ENCODE measurements at regions not wholly inside any gene's neighbourhood (a gene's known extent, or its start where the extent isn't known, plus 50 kb on each side); places are given as distances from the start of the nearest gene placed in this dataset.

DNA sequence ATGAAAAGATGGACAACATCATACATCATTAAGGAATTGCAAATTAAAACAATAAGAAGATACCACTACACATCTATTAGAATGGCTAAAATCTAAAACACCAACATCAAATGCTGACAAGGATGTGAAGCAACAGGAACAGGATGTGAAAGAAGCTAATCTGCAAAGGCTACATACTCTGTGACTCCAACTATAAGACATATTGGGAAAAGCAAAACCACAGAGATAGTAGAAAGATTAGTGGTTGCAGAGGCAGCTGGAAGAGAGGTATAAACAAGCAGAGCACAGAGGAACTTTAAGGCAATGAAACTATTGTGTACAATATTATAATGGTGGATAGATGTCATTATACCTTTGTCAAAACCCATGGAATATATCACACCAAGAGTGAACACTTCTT lies 393.7 kb upstream of the RAB6C start:
- TF ChIP-seq, protein P1, sequence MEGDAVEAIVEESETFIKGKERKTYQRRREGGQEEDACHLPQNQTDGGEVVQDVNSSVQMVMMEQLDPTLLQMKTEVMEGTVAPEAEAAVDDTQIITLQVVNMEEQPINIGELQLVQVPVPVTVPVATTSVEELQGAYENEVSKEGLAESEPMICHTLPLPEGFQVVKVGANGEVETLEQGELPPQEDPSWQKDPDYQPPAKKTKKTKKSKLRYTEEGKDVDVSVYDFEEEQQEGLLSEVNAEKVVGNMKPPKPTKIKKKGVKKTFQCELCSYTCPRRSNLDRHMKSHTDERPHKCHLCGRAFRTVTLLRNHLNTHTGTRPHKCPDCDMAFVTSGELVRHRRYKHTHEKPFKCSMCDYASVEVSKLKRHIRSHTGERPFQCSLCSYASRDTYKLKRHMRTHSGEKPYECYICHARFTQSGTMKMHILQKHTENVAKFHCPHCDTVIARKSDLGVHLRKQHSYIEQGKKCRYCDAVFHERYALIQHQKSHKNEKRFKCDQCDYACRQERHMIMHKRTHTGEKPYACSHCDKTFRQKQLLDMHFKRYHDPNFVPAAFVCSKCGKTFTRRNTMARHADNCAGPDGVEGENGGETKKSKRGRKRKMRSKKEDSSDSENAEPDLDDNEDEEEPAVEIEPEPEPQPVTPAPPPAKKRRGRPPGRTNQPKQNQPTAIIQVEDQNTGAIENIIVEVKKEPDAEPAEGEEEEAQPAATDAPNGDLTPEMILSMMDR (IDR thresholded peaks at IDR 0.05; ENCODE audit: control insufficient read depth, insufficient read depth, low read depth, low read length, missing control alignments) = no peak
- no peak for DNase-seq (ENCODE audit: low read depth)
- no peak overlapping the region for H3K4me3 ChIP-seq (ENCODE audit: control insufficient read depth, low read depth, low read length)

DNA sequence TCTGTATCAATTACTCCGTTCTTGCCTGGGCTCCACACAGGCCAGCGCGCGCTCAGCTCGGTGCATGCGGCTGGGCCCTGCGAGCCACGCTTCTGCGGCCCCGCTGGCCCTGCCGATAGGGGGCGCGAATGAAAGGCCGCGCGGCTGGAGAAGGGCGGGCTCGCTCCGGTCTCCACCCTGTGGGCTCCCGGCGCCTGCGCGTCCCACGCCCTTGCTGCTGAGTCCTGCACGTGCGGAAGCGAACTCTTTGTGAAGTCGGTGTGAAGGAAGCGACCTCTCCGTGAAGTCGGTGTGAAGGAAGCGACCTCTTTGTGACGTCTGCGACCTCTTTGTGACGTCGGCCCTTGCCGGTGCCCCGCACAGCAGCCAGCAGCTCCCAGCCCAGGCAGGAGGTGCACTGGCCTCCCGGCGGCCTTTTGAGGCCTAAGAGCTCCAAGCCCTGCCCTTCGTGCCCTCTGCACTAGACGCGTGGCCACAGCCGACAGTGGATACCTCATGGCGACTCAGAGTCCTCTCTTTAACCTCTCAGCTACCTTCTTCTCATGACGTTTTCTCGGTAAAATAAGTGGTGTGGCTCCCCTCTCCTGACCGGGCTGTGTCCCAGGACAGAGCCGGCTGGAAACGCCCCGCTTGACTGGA lies 391.9 kb upstream of the RAB6C start:
- no peak for DNase-seq (ENCODE audit: low read depth)
- H3K4me3 ChIP-seq (ENCODE audit: control insufficient read depth, low read depth, low read length) = no peak overlapping the region
- TF ChIP-seq, protein P1 (IDR thresholded peaks at IDR 0.05; ENCODE audit: control insufficient read depth, insufficient read depth, low read depth, low read length, missing control alignments) = no peak

DNA sequence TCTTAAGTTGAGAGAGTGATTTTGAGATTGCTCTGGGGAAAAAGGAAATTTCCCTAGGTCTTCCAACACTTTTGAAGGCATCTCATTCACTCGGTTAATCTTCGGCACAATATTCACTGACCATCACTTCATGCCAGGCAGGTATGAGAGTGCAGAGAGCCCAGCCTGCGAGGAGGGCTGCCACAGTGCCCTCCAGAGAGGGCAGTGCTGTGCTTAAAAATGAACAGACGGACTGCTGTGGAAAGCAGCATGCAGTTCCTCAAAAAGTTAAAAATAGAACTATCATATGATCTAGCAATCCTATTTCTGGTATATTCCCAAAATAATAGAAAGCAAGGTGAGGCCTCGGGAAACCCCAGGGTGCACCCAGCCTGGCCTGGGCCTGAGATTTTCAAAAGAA lies 374.9 kb upstream of the RAB6C start:
- TF ChIP-seq, protein P1 (IDR thresholded peaks at IDR 0.05; ENCODE audit: control insufficient read depth, insufficient read depth, low read depth, low read length, missing control alignments) = no peak
- H3K4me3 ChIP-seq (ENCODE audit: control insufficient read depth, low read depth, low read length) = no peak overlapping the region
- no peak for DNase-seq (ENCODE audit: low read depth)

DNA sequence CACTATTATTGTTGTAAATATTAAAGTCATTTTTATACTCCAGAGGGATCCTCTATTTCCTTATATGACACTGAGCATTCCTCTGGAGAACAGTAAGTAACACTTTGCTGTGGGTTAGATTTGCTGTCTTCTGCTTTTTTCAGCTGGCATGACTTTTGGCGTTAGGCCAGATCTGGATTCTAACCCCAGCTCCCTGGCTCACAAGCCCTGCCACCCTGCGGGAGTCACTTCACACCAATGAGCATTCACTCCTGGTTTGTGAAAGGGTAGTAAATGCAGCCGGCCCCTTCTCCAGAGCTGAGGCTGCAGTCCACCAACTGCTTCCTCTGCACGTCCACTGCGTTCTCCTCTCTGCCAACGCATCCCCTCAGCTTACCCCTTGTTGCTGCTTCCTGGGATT lies 373.8 kb upstream of the RAB6C start:
- TF ChIP-seq, protein P1 (IDR thresholded peaks at IDR 0.05; ENCODE audit: control insufficient read depth, insufficient read depth, low read depth, low read length, missing control alignments) = no peak
- no peak overlapping the region for H3K4me3 ChIP-seq (ENCODE audit: control insufficient read depth, low read depth, low read length)
- no peak for DNase-seq (ENCODE audit: low read depth)

DNA sequence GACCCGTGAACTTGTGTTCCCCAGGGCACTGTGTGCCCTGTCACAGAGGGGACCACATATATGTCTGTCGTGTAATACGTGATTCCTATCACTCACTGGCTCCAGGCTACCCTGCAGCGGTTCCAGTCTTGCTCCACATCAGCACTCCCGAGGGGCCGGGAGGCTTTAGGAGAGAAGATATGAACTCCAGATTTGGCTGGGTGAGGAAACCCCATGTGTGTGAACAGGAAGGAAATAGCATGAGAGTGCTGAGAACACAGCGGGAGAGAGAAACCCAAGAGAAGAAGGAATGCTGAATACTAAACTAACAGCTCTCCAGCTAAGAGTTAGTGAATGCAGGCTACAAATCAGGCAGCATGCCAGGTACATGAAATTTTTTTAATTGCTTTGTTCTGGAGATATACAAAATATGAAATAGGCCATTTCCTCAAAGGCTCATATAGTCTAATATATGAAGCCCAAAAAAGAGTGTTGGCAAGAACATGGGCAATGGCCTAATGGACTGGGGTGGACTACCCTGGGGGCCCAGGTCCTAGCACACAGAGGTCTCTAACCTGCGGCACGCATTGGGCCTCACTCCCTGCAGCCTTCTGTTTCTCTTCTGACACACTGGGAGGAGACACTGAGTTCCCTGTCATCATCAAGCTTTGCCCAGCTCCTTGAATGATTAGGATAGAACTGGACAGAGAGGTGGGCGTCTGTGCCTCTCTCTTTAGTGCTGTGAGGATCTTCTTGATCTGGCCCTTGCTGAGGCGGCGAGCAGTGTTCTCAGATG lies 372.8 kb upstream of the RAB6C start:
- TF ChIP-seq, protein P1 (IDR thresholded peaks at IDR 0.05; ENCODE audit: control insufficient read depth, insufficient read depth, low read depth, low read length, missing control alignments) = no peak
- no peak overlapping the region for H3K4me3 ChIP-seq (ENCODE audit: control insufficient read depth, low read depth, low read length)
- DNase-seq (ENCODE audit: low read depth) = no peak

DNA sequence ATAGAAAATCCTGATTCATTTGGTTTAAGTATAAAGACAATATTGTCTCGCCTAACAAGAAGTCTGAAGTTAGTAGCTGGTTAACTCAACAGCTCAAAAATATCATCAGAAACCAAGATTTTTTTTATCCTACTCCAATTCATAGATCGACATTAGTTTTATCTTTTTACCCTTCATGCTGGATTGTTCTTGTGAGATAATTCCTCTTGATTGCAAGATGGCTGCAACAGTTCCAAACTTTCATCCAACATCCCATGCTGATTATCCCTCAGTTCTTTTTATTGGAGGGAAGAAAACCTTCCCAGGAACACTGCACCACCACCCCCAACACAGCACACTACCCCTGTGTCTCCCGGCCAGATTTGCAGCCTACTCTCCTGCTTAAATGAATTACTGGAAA lies 370.2 kb upstream of the RAB6C start:
- TF ChIP-seq, protein P1 (IDR thresholded peaks at IDR 0.05; ENCODE audit: control insufficient read depth, insufficient read depth, low read depth, low read length, missing control alignments) = no peak
- no peak overlapping the region for H3K4me3 ChIP-seq (ENCODE audit: control insufficient read depth, low read depth, low read length)
- no peak for DNase-seq (ENCODE audit: low read depth)
